ENCODE measurements at regions not wholly inside any gene's neighbourhood (a gene's known extent, or its start where the extent isn't known, plus 50 kb on each side); places are given as distances from the start of the nearest gene placed in this dataset.
A peak's percentile ranks its signal among the peaks of the same experiment; 100 is the strongest.

DNA sequence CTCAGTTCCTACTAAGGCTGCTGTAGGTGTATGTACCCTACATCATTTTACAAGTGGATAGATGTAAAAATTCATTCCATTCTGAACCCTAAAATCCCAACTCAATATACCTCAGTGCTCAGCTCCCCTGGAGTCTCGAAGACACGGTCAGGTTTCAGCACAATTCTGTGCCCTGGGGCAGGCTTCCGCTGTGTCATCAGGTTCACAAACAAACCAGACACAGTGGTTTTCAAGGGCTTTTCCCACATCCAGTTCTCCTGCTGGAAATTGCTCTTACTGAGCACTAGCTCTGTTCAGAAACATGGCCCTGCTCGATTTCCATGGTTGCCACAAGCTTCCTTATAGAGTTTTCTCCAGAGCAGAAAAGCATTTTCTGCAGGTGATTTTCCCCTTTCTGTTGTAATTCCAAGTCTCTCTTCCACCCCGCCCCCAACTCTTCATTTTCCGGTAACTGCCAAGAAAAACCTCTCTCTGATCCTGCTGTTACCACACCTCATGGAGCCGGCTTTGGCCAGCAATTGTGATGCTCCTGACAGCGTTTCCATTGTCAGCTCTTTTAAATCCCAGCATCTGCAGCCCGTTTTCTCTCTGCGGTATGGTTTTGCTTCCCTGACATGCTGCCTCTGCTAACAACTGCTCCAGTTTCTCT lies 483.0 kb upstream of the CCDC196 start:
- Histone ChIP-seq H3K4me3 (no peak overlapping the region), H3K36me3 (no peaks in the 10 kb centered on the region), H3K9me3 (peaks cover 0 to 18% (median 7%) of the 10 kb centered on the region in 4 donors), H3K4me1 (peaks cover 0 to 4% (median 2%) of the 10 kb centered on the region in 4 donors), H3K27me3 (no peaks in the 10 kb centered on the region), H3K27ac (no peak overlapping the region)
- 68 to 81% methylated on average over 10 of the region's 10 CpGs for WGBS, 2 donors
- ATAC-seq (ENCODE audit: low FRiP score in 2 of 2) (no peak), DNase-seq (peak in 1 of 2 donors; percentile 53)
- TF ChIP-seq, protein P1, sequence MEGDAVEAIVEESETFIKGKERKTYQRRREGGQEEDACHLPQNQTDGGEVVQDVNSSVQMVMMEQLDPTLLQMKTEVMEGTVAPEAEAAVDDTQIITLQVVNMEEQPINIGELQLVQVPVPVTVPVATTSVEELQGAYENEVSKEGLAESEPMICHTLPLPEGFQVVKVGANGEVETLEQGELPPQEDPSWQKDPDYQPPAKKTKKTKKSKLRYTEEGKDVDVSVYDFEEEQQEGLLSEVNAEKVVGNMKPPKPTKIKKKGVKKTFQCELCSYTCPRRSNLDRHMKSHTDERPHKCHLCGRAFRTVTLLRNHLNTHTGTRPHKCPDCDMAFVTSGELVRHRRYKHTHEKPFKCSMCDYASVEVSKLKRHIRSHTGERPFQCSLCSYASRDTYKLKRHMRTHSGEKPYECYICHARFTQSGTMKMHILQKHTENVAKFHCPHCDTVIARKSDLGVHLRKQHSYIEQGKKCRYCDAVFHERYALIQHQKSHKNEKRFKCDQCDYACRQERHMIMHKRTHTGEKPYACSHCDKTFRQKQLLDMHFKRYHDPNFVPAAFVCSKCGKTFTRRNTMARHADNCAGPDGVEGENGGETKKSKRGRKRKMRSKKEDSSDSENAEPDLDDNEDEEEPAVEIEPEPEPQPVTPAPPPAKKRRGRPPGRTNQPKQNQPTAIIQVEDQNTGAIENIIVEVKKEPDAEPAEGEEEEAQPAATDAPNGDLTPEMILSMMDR (IDR thresholded peaks at IDR 0.05): no peak
- no peak for TF ChIP-seq POLR2AphosphoS5 (IDR thresholded peaks at IDR 0.05)
- no peak for TF ChIP-seq POLR2A (IDR thresholded peaks at IDR 0.05)
- no peak for TF ChIP-seq EP300 (IDR thresholded peaks at IDR 0.05)

GRCh38 chr14:66005900-66006434 lies 480.2 kb upstream of the CCDC196 start:
- Histone ChIP-seq H3K9me3 (no peaks in the 10 kb centered on the region), H3K36me3 (no peaks in the 10 kb centered on the region), H3K27me3 (no peaks in the 10 kb centered on the region), H3K27ac (no peak overlapping the region), H3K4me3 (no peak overlapping the region), H3K4me1 (peaks cover 0 to 3% (median 0%) of the 10 kb centered on the region in 4 donors)
- WGBS, 2 donors: 41 to 54% methylated on average over 2 of the region's 2 CpGs
- DNase-seq: no peak
- TF ChIP-seq POLR2AphosphoS5 (IDR thresholded peaks at IDR 0.05) (no peak), POLR2A (IDR thresholded peaks at IDR 0.05) (no peak), EP300 (IDR thresholded peaks at IDR 0.05) (no peak)
- TF ChIP-seq, protein P1 (IDR thresholded peaks at IDR 0.05): no peak
- no peak for ATAC-seq (ENCODE audit: low FRiP score in 2 of 2)

- WGBS, 2 donors: 33 to 67% methylated on average over 2 of the region's 2 CpGs
- Histone ChIP-seq H3K9me3 (no peaks in the 10 kb centered on the region), H3K27ac (no peak overlapping the region), H3K36me3 (no peaks in the 10 kb centered on the region), H3K27me3 (no peaks in the 10 kb centered on the region), H3K4me3 (no peak overlapping the region), H3K4me1 (no peaks in the 10 kb centered on the region)
- TF ChIP-seq, protein P1 (IDR thresholded peaks at IDR 0.05): no peak
- TF ChIP-seq POLR2A (IDR thresholded peaks at IDR 0.05): no peak
- no peak for TF ChIP-seq EP300 (IDR thresholded peaks at IDR 0.05)
- no peak for TF ChIP-seq POLR2AphosphoS5 (IDR thresholded peaks at IDR 0.05)
- DNase-seq (no peak), ATAC-seq (ENCODE audit: low FRiP score in 2 of 2) (no peak)
These were observed 477.5 kb upstream of the CCDC196 start for GRCh38 chr14:66008631-66009030.

DNA sequence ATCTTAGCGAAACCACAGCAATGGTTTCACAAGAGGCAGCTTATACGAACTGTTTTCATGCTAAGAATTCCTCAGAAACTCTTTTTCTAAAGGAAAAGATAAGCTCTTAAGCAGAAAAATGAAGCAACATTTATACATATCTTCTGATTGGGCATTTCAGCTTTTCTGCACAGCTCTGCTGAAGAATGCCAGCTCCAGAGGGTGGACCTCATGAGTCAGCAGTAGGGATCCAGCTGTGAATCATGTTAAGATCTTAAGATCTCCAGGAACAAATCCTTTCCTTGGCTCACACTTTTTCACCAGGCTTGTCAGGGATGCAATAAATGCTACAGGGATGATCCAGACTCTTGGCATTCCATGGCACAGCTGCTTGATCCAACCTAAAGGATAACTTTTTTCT lies 477.1 kb upstream of the CCDC196 start:
- Histone ChIP-seq H3K27me3 (no peaks in the 10 kb centered on the region), H3K36me3 (no peaks in the 10 kb centered on the region), H3K4me1 (no peaks in the 10 kb centered on the region), H3K27ac (no peak overlapping the region), H3K4me3 (no peak overlapping the region), H3K9me3 (no peaks in the 10 kb centered on the region)
- ATAC-seq (ENCODE audit: low FRiP score in 2 of 2) (peak in 1 of 2 donors; percentile 74), DNase-seq (no peak)
- TF ChIP-seq, protein P1 (IDR thresholded peaks at IDR 0.05): no peak
- TF ChIP-seq POLR2AphosphoS5 (IDR thresholded peaks at IDR 0.05) (no peak), EP300 (IDR thresholded peaks at IDR 0.05) (no peak), POLR2A (IDR thresholded peaks at IDR 0.05) (no peak)
- 50 to 61% methylated on average over 2 of the region's 2 CpGs for WGBS, 2 donors

DNA sequence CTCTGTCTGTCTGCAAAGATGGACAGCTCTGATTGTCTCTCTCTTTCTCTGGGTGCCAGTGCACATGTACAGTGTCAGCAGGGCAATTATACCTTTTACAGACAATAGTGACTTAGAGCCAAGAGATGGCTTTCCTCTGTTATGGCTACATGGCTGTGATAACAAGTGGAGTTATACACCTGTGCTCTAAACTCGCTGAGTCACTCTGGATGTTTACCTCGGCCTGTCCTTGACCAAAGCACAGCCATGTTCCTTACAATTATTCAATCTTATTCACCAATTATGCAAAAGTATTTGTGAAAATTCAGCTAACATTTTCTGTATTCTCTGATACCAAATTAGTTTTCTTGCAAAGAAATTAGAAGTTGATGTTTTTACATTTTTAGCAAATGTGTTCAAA lies 475.5 kb upstream of the CCDC196 start:
- Histone ChIP-seq H3K4me1 (no peaks in the 10 kb centered on the region), H3K27ac (no peak overlapping the region), H3K9me3 (no peaks in the 10 kb centered on the region), H3K27me3 (no peaks in the 10 kb centered on the region), H3K4me3 (no peak overlapping the region), H3K36me3 (no peaks in the 10 kb centered on the region)
- WGBS, 2 donors: 88 to 92% methylated on average over 2 of the region's 2 CpGs
- ATAC-seq (ENCODE audit: low FRiP score in 2 of 2): no peak
- DNase-seq: no peak
- TF ChIP-seq POLR2AphosphoS5 (IDR thresholded peaks at IDR 0.05): no peak
